Panc1 (cell line): ENCODE measurements at regions not wholly inside any gene's neighbourhood (a gene's known extent, or its start where the extent isn't known, plus 50 kb on each side); places are given as distances from the start of the nearest gene placed in this dataset.

Experiments used
- POLR2AphosphoS5 ChIP-seq: IDR thresholded peaks from 2 replicates; pipeline ENCODE4 v1.6.1; 2012; ENCODE audit warnings: mild to moderate bottlenecking, low read depth, low read length, moderate library complexity
- SIN3A ChIP-seq: IDR thresholded peaks from 2 replicates; pipeline ENCODE4 v1.6.1; 2012; ENCODE audit warnings: low read depth, mild to moderate bottlenecking, low read length, moderate library complexity, borderline replicate concordance; ENCODE audit not compliant: insufficient read depth
- TCF7L2 ChIP-seq: IDR thresholded peaks from 2 replicates; pipeline ENCODE4 v1.6.1; 2011; ENCODE audit warnings: mild to moderate bottlenecking, low read depth, low read length, inconsistent platforms
- TF ChIP-seq, protein P1 (sequence below): fragments of 450-650 bp; IDR thresholded peaks from 2 replicates; pipeline ENCODE4 v1.5.1; 2017; ENCODE audit warnings: mild to moderate bottlenecking
- TF ChIP-seq, protein P2 (sequence below), 2 experiments: IDR thresholded peaks; 2 replicates each; pipeline ENCODE4 v1.6.1; 2011 to 2012; ENCODE audit warnings: low read depth in 2 of 2, control low read depth in 1 of 2, low read length in 1 of 2, mild to moderate bottlenecking in 1 of 2, moderate library complexity in 1 of 2; ENCODE audit not compliant: insufficient read depth in 1 of 2

DNA sequence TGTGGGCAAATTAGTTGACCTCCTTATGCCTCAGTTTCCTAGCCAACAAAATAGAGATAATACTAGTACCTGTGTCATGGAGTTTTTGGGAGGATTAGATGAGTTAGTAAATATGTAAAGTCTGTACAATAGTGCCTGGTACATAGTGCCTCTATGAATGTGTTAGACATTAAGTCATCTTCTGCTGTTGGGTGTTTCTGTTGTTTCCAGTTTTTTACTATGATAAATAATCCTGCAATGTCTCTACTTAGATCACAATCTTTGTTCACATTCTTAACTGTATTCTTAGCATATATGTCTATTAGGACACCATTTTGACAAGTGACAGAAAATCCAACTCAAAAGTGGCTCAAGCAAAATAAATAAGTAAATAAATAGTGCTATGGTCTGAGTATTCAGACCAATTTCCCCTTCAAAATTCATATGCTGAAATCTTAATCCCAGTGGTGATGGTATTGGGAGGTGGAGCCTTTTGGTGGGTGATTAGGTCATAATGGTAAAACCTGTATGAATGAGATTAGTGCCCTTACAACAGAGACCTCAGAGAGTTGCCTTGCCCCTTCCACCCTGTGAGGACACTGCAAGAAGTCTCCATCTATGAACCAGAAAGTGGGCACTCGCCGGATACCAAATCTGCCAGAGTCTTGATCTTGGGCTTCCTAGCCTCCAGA, 84.3 kb downstream of the DIRAS3 start:
- TF ChIP-seq, protein P1, sequence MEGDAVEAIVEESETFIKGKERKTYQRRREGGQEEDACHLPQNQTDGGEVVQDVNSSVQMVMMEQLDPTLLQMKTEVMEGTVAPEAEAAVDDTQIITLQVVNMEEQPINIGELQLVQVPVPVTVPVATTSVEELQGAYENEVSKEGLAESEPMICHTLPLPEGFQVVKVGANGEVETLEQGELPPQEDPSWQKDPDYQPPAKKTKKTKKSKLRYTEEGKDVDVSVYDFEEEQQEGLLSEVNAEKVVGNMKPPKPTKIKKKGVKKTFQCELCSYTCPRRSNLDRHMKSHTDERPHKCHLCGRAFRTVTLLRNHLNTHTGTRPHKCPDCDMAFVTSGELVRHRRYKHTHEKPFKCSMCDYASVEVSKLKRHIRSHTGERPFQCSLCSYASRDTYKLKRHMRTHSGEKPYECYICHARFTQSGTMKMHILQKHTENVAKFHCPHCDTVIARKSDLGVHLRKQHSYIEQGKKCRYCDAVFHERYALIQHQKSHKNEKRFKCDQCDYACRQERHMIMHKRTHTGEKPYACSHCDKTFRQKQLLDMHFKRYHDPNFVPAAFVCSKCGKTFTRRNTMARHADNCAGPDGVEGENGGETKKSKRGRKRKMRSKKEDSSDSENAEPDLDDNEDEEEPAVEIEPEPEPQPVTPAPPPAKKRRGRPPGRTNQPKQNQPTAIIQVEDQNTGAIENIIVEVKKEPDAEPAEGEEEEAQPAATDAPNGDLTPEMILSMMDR = no peak
- no peak for TF ChIP-seq POLR2AphosphoS5
- no peak for TF ChIP-seq SIN3A
- TF ChIP-seq, protein P2, sequence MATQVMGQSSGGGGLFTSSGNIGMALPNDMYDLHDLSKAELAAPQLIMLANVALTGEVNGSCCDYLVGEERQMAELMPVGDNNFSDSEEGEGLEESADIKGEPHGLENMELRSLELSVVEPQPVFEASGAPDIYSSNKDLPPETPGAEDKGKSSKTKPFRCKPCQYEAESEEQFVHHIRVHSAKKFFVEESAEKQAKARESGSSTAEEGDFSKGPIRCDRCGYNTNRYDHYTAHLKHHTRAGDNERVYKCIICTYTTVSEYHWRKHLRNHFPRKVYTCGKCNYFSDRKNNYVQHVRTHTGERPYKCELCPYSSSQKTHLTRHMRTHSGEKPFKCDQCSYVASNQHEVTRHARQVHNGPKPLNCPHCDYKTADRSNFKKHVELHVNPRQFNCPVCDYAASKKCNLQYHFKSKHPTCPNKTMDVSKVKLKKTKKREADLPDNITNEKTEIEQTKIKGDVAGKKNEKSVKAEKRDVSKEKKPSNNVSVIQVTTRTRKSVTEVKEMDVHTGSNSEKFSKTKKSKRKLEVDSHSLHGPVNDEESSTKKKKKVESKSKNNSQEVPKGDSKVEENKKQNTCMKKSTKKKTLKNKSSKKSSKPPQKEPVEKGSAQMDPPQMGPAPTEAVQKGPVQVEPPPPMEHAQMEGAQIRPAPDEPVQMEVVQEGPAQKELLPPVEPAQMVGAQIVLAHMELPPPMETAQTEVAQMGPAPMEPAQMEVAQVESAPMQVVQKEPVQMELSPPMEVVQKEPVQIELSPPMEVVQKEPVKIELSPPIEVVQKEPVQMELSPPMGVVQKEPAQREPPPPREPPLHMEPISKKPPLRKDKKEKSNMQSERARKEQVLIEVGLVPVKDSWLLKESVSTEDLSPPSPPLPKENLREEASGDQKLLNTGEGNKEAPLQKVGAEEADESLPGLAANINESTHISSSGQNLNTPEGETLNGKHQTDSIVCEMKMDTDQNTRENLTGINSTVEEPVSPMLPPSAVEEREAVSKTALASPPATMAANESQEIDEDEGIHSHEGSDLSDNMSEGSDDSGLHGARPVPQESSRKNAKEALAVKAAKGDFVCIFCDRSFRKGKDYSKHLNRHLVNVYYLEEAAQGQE (IDR thresholded peaks at IDR 0.05; ENCODE audit: insufficient read depth in 1 of 2, low read depth in 2 of 2, low read length in 1 of 2) = no peak
- no peak for TF ChIP-seq TCF7L2
